ENCODE measurements at regions not wholly inside any gene's neighbourhood (a gene's known extent, or its start where the extent isn't known, plus 50 kb on each side); places are given as distances from the start of the nearest gene placed in this dataset.

DNA sequence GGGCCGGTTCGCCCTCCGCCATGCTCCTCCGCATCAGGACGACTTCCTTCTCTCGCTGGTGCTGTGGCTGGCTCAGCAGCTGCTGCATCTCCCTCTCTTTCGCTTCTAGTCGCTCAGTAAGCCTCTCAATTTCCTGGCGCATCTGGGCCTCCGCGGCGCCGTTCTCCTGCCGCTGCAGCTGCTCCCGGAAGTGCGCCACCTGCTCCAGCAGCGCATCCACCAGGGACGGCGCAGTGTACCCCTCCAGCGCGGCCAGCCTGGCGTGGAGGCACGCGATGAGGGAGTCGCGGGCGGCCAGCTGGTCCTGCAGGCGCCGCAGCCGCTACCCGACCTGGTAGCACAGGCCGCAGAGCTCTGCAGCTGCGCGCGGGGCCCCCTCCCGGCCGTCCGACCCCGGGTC, 97.4 kb upstream of the MED14 start:
- TF ChIP-seq POLR2A (IDR thresholded peaks at IDR 0.05; ENCODE audit: low read depth, low read length) (no peak), TAF1 (IDR thresholded peaks at IDR 0.05; ENCODE audit: borderline replicate concordance, low read depth, low read length) (no peak), POLR2AphosphoS5 (IDR thresholded peaks at IDR 0.05; ENCODE audit: low read depth, low read length) (no peak)

All from GM12892 (cell line).